Kidney epithelial cell (primary cell): ENCODE measurements at regions not wholly inside any gene's neighbourhood (a gene's known extent, or its start where the extent isn't known, plus 50 kb on each side); places are given as distances from the start of the nearest gene placed in this dataset.

Source experiments
- DNase-seq: peaks from one replicate; pipeline ENCODE4 v3.0.0-alpha.2; 2010; ENCODE audit warnings: low read depth
- H3K27me3 ChIP-seq: 2 replicates; pipeline ENCODE4 v1.6.0; 2011; ENCODE audit warnings: low read length; ENCODE audit not compliant: control insufficient read depth, insufficient read depth
- H3K36me3 ChIP-seq: 2 replicates; pipeline ENCODE4 v1.5.1; 2011; ENCODE audit warnings: low read length; ENCODE audit not compliant: control insufficient read depth, insufficient read depth
- H3K4me3 ChIP-seq: 2 replicates; pipeline ENCODE4 v1.5.1; 2011; ENCODE audit warnings: low read depth, mild to moderate bottlenecking, control low read depth, low read length
- CTCF ChIP-seq: IDR thresholded peaks from 2 replicates; pipeline ENCODE4 v1.5.1; 2011; ENCODE audit warnings: mild to moderate bottlenecking, moderate library complexity, low read length, control low read depth, inconsistent platforms; ENCODE audit not compliant: insufficient read depth, poor library complexity, severe bottlenecking

GRCh38 chr4:158458271-158458895, 63.3 kb upstream of the RXFP1 start:
- H3K27me3 ChIP-seq: no peaks in the 10 kb centered on the region
- H3K36me3 ChIP-seq: no peaks in the 10 kb centered on the region
- TF ChIP-seq CTCF: no peak
- H3K4me3 ChIP-seq: no peak overlapping the region
- no peak for DNase-seq

GRCh38 chr4:158459085-158459820, 62.4 kb upstream of the RXFP1 start:
- H3K4me3 ChIP-seq: no peak overlapping the region
- DNase-seq: no peak
- H3K36me3 ChIP-seq: no peaks in the 10 kb centered on the region
- no peak for TF ChIP-seq CTCF
- no peaks in the 10 kb centered on the region for H3K27me3 ChIP-seq

GRCh38 chr4:158461336-158461735, 60.3 kb upstream of the RXFP1 start:
- no peak for TF ChIP-seq CTCF
- Histone ChIP-seq H3K4me3 (no peak overlapping the region), H3K27me3 (no peaks in the 10 kb centered on the region), H3K36me3 (no peaks in the 10 kb centered on the region)
- DNase-seq: no peak

- Histone ChIP-seq H3K4me3 (no peak overlapping the region), H3K27me3 (no peaks in the 10 kb centered on the region), H3K36me3 (no peaks in the 10 kb centered on the region)
- DNase-seq: no peak
- no peak for TF ChIP-seq CTCF
Measured at GRCh38 chr4:158462611-158463010, 59.1 kb upstream of the RXFP1 start.
